Heart right ventricle (tissue), 16 donors: ENCODE measurements at regions not wholly inside any gene's neighbourhood (a gene's known extent, or its start where the extent isn't known, plus 50 kb on each side); places are given as distances from the start of the nearest gene placed in this dataset.

Source experiments
- ATAC-seq, 8 donors: fragments of 200-7000 bp; cut with Tn5 transposase; one replicate each; pipeline ENCODE4 v1.9.1; 2020; ENCODE audit warnings: mild to moderate bottlenecking in 8 of 8, moderate library complexity in 8 of 8, moderate number of reproducible peaks in 1 of 8
- DNase-seq, 2 donors: peaks; one replicate each; pipeline ENCODE4 v3.0.0-alpha.2; 2020
- H3K27ac ChIP-seq, 10 donors: fragments of 200-600 bp; sonication (generic) in 2 of 10; one replicate each; pipeline versions ENCODE4 v1.5.0 to v1.8.0; 2020 to 2022; ENCODE audit warnings: mild to moderate bottlenecking in 3 of 10
- H3K27me3 ChIP-seq, 7 donors: fragments of 200-600 bp; one replicate each; pipeline ENCODE4 v1.8.0; 2021 to 2022; ENCODE audit warnings: mild to moderate bottlenecking in 2 of 7
- H3K36me3 ChIP-seq, 9 donors: fragments of 200-600 bp; sonication (generic) in 1 of 9; one replicate each; pipeline versions ENCODE4 v1.5.0 to v1.8.0; 2020 to 2022; ENCODE audit warnings: mild to moderate bottlenecking in 2 of 9
- H3K4me1 ChIP-seq, 9 donors: fragments of 200-600 bp; sonication (generic) in 1 of 9; one replicate each; pipeline versions ENCODE4 v1.5.0 to v1.8.0; 2020 to 2022; ENCODE audit warnings: mild to moderate bottlenecking in 4 of 9
- H3K4me3 ChIP-seq, 10 donors: fragments of 200-600 bp; sonication (generic) in 2 of 10; one replicate each; pipeline versions ENCODE4 v1.5.0 to v1.8.0; 2020 to 2022; ENCODE audit warnings: mild to moderate bottlenecking in 7 of 10, moderate library complexity in 2 of 10
- H3K9me3 ChIP-seq, 11 donors: fragments of 200-600 bp in 10 of 11; sonication (generic) in 2 of 11; one replicate each; pipeline versions ENCODE4 v1.5.0 to v1.8.0; 2013 to 2022; ENCODE audit warnings: mild to moderate bottlenecking in 2 of 11, control low read depth in 1 of 11, moderate library complexity in 1 of 11
- CTCF ChIP-seq, 9 donors: fragments of 200-600 bp; sonication (generic) in 2 of 9; IDR thresholded peaks; one replicate each; pipeline versions ENCODE4 v1.5.0 to v1.8.0; 2021 to 2022; ENCODE audit warnings: antibody characterized with exemption in 9 of 9, mild to moderate bottlenecking in 5 of 9, moderate library complexity in 1 of 9
- WGBS, 2 donors: extraction: QIAGEN DNeasy Blood & Tissue Kit; methylation state at CpG; one replicate each; pipeline ENCODE4 v1.1.7; 2013; ENCODE audit warnings: inconsistent platforms in 1 of 2; 5-methylcytosine and 5-hydroxymethylcytosine counted together
- intact Hi-C, 10 donors: fragments of 100-400 bp; cut with DNase I; formaldehyde crosslinking; loops; one replicate each; pipeline versions ENCODE4 v1.11.1 to v1.14.2; 2022
- donor health status: Arrhythmogenic right ventricular cardiomyopathy.
- donor health status: ischemic (EF 13 %, LVEDD 7.1; RV severe dilation, severe dysfunction).
- donor health status: healthy with polysubstance abuse.
- donor health status: DM: no; HTN: yes; CAD: no.
- donor health status: DM: no; HTN: no; CAD: no.
- donor health status: ischemic (EF 25% LVEDD 6.9; RV normal size, moderate dysfunction).
- donor health status: ischemic (EF 25% LVEDD 5.7; RV mildly dilated, moderate dysfunction).
- donor health status: healthy.
- donor health status: DM: yes; HTN: yes; CAD: no.
- donor health status: Ischemic cardiomyopathy.
- donor health status: ischemic (EF 35%, LVEDD 5.7; RV mildly dilated, moderate dysfunction).
- donor health status: nonischemic (EF 11% LVEDD 7.7; RV severe dilation, severe dysfunction).
- donor health status: DM: yes; HTN: yes; CAD: no.
- donor health status: PGD.
- donor health status: ischemic (EF 29% LVEDD 5.4; RV normal size, mild dysfunction).
- donor health status: nonischemic (EF 23%, LVEDD 6.1; RV moderate dilation, normal function).

DNA sequence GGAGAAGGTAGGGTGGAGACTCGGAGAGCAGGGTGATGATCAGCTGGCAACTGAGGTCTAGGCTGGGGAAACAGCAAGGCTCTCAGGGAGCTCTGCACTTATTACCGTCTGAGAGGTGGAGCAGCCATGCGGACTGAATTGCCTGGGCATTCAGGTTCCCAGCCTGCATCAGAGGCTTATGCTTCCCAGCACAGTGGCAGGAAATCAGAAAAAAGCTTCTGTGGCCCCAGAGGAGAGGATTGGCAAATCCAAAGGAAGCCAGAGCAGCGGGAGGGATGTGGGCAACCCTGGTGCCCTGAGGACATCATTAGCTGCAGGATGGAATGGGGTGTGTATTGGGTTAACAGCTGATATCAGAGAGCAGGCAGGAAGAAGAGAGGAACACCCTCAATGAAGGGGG lies 374.1 kb upstream of the POU3F1 start:
- no peaks in the 10 kb centered on the region for H3K4me1 ChIP-seq
- H3K27me3 ChIP-seq, result peaks cover 0 to 19% (median 11%) of the 10 kb centered on the region in 7 donors
- no peak overlapping the region for H3K27ac ChIP-seq
- no peak overlapping the region for H3K4me3 ChIP-seq
- no peak for TF ChIP-seq CTCF (IDR thresholded peaks at IDR 0.05)
- 60 to 76% methylated on average over 4 of the region's 4 CpGs for WGBS, 2 donors
- intact Hi-C loops, result no loop called here
- peaks cover 0 to 7% (median 0%) of the 10 kb centered on the region in 11 donors for H3K9me3 ChIP-seq
- H3K36me3 ChIP-seq, result no peaks in the 10 kb centered on the region
- DNase-seq, result no peak
- ATAC-seq, result no peak

DNA sequence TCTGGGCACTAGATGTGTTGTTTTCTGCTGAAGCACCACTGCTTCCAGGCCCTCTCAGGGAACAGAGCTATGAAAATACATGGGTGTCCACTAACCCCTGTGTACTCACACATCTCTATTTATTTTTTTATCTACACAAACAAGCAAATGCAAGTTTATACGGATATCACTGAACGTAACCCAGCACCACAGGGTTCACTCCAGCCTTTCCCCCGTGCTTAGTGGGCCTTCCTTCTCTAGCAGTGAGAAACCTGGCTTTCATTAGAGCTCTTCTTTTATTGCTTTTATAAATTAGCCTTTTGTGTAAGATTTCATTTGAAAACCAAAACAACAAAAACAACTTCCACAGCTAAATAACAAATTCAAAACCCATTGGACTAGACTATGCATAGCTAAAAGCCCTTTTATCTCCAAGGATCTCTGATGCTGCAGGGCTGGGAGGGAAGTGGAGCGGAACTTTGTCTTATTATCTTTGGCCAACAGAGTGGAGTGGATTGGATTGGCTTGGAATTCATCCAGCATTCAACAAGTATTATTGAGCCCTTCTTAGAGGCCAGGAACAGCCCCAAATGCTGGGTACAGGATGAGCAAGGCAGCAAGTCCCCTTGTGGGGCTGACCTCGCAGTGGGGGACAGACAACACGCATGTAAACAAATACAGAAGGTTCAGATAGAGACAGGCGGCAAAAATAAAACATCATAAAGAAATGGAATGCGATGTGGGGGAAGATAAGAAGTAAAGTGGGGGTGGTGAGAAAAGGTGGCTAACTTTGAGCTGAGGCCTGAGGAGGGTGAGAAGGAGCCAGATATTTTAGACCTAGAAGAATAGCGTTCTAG lies 371.8 kb upstream of the POU3F1 start:
- H3K4me1 ChIP-seq, result no peaks in the 10 kb centered on the region
- no peak overlapping the region for H3K4me3 ChIP-seq
- TF ChIP-seq CTCF (IDR thresholded peaks at IDR 0.05), result no peak
- 55 to 68% methylated on average over 9 of the region's 9 CpGs for WGBS, 2 donors
- DNase-seq, result no peak
- intact Hi-C loops, result no loop called here
- peaks cover 0 to 14% (median 8%) of the 10 kb centered on the region in 7 donors for H3K27me3 ChIP-seq
- H3K9me3 ChIP-seq, result peaks cover 0 to 22% (median 3%) of the 10 kb centered on the region in 11 donors
- H3K27ac ChIP-seq, result no peak overlapping the region
- ATAC-seq, result peak in 2 of 8 donors; percentile 35 to 42
- H3K36me3 ChIP-seq, result no peaks in the 10 kb centered on the region

GRCh38 chr1:38403667-38404066 lies 357.1 kb upstream of the POU3F1 start:
- Histone ChIP-seq H3K9me3 (peaks cover 0 to 45% (median 6%) of the 10 kb centered on the region in 11 donors), H3K4me3 (no peak overlapping the region), H3K27me3 (peaks cover 0 to 6% (median 0%) of the 10 kb centered on the region in 7 donors), H3K36me3 (no peaks in the 10 kb centered on the region), H3K27ac (no peak overlapping the region), H3K4me1 (no peaks in the 10 kb centered on the region)
- WGBS, 2 donors, result 75 to 82% methylated on average over 2 of the region's 2 CpGs
- DNase-seq (no peak), ATAC-seq (no peak)
- intact Hi-C loops, result no loop called here
- TF ChIP-seq CTCF (IDR thresholded peaks at IDR 0.05), result no peak

GRCh38 chr1:38402230-38402815 lies 355.7 kb upstream of the POU3F1 start:
- 32 to 58% methylated on average over 2 of the region's 2 CpGs for WGBS, 2 donors
- ATAC-seq, result no peak
- H3K27ac ChIP-seq, result no peak overlapping the region

More at GRCh38 chr1:38402230-38402815, 355.7 kb upstream of the POU3F1 start:
- Histone ChIP-seq H3K4me1 (no peaks in the 10 kb centered on the region), H3K27me3 (peaks cover 0 to 9% (median 0%) of the 10 kb centered on the region in 7 donors), H3K9me3 (peaks cover 0 to 43% (median 6%) of the 10 kb centered on the region in 11 donors), H3K36me3 (no peaks in the 10 kb centered on the region), H3K4me3 (no peak overlapping the region)
- intact Hi-C loops, result no loop called here
- DNase-seq, result no peak
- TF ChIP-seq CTCF (IDR thresholded peaks at IDR 0.05), result no peak
